C4-2B (cell line): ENCODE measurements at regions not wholly inside any gene's neighbourhood (a gene's known extent, or its start where the extent isn't known, plus 50 kb on each side); places are given as distances from the start of the nearest gene placed in this dataset.

Source experiments
- H3K27ac ChIP-seq: fragments of 450-650 bp; 2 replicates; pipeline ENCODE4 v1.5.1; 2017
- CTCF ChIP-seq: fragments of 450-650 bp; conservative IDR thresholded peaks from 2 replicates; pipeline ENCODE4 v1.5.1; 2017; ENCODE audit warnings: mild to moderate bottlenecking
- ZFX ChIP-seq: fragments of 450-650 bp; IDR thresholded peaks from 2 replicates; pipeline ENCODE4 v1.6.1; 2017

DNA sequence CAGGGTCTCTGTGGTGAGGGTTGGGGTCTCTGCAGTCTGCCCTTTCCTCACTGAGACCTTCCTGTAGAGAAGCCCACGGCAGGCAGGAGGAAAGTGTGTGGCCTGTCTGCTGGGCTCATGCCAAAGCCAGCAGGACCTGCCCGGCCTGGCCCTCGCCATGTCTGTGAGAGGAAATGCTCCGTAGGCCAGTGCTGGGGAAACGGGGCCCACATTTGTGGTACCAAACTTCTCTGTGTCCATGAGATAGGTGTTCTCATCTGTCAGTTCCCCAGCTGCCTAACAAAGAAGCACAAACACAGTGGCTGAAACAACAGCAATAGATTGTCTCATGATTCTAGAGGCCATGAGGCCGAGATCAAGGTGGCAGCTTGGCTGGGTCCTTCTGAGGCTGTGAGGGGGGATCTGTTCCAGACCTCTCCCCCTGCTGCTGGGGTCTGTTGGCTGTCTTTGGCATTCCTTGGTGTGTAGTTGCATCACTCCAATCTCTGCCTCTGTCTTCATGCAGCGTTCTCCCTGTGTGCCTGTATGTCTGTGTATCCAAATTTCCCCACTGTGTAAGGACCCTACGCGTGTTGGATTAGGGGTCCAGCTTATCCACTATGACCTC, 772.5 kb downstream of the TBC1D22A start:
- TF ChIP-seq CTCF (no peak), ZFX (no peak)
- H3K27ac ChIP-seq: no peak overlapping the region

- TF ChIP-seq CTCF (no peak), ZFX (no peak)
- H3K27ac ChIP-seq: no peak overlapping the region
Observed at GRCh38 chr22:47533961-47534803, 771.7 kb downstream of the TBC1D22A start.

DNA sequence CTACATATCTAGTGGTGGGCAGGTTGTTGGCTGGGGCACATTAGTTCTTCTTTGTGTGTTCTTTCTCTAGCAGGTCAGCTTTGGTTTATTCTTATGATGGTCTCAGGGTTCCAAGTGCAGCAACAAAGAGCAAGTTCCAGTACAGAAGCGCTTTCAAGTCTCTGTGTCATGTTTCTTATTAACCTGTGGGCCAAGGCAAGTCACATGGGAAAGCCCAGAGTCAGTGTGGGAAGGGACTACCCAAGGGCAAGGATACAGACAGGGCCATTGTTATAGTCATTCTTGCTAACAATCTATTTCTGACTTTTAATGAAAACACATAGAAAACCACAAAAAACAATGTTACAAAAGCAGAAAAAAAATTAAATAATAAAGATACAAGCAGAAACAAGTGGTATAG, 754.6 kb downstream of the TBC1D22A start:
- no peak overlapping the region for H3K27ac ChIP-seq
- TF ChIP-seq CTCF (no peak), ZFX (no peak)

DNA sequence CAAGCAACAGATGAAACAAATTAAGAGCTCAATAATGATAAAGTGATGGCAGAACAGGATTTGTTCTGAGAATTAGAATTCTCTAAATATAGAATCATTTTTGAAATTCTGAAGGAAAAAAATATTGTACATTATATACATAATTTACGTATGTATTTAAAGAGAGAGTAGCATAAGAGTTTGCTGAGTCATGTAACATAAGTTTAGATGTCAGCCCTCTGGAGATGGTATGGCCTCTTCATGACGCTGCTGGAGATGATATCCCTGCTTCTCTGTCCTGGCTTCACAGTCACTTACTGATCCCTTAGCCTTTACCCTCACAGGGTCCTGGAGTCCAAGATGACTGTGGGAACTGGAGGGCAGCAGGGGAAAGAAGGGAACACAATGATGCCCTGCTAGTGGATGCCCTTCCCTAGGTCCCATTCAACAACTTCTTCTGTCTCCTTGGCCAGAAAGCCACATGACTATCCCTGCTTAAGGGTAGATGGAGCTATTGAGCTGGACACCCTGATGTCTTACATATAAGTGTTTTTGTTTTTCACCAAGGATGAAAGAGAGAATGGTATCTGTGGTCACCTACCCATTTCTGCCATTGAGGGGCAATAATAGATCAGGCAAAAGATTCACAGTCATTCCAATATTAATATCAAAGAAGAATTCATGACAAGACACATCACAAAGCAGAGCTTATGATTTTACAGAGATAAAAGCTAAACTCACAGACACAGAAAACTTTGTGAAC, 753.1 kb downstream of the TBC1D22A start:
- no peak for TF ChIP-seq ZFX
- TF ChIP-seq CTCF: peak; percentile 26
- no peak overlapping the region for H3K27ac ChIP-seq

DNA sequence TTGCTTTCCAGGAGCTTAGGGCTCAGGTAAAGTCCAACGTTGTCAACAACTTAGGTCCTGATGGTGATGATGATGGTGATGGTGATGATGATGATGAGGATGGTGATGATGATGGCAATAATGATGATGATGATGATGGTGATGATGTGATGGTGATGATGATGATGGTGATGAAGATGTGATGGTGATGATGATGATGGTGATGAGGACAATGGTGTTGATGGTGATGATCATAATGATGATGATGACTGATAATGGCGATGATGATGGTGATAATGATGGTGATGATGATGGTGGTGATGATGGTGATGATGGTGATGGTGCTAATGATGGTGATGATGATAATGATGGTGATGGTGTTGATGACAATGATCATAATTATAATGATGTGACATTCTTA, 750.2 kb downstream of the TBC1D22A start:
- TF ChIP-seq CTCF (no peak), ZFX (no peak)
- no peak overlapping the region for H3K27ac ChIP-seq

DNA sequence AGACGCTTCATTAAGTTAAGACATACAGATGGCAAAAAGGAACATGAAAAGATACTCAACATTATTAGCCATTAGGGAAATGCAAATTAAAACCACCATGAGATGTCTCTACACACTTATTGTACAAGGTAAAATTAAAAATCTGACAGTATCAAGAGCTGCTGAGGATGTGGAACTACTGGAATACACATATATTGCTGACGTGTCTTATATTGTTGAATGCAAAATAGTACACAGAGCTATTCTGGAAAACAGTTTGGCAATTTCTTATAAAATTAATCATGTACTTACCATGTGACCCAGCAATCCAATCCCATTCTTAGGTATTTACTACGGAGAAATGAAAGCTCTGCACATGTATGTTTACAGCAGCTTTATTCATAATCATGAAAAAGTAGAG, 742.5 kb downstream of the TBC1D22A start:
- no peak overlapping the region for H3K27ac ChIP-seq
- no peak for TF ChIP-seq ZFX
- no peak for TF ChIP-seq CTCF
